HCT116 (cell line): ENCODE measurements at regions not wholly inside any gene's neighbourhood (a gene's known extent, or its start where the extent isn't known, plus 50 kb on each side); places are given as distances from the start of the nearest gene placed in this dataset.

ENCODE experiments used
- CTCF ChIP-seq, 3 experiments: fragments of 200-600 bp in 1 of 3; sonication (generic) in 1 of 3; IDR thresholded peaks in 2 of 3; conservative IDR thresholded peaks in 1 of 3; 2 replicates each; pipeline ENCODE4 v1.5.1; 2012 to 2017; ENCODE audit warnings: low read depth in 2 of 3, low read length in 2 of 3, antibody characterized with exemption in 1 of 3, borderline replicate concordance in 1 of 3, control low read depth in 1 of 3, mild to moderate bottlenecking in 1 of 3, mixed read lengths in 1 of 3, mixed run types in 1 of 3, moderate library complexity in 1 of 3; ENCODE audit not compliant: insufficient read depth in 1 of 3
- EZH2 ChIP-seq: fragments of 200-600 bp; sonication (generic); IDR thresholded peaks from 2 replicates; pipeline ENCODE4 v1.6.1; 2017; ENCODE audit warnings: antibody characterized with exemption, mixed run types
- POLR2A ChIP-seq: IDR thresholded peaks from 2 replicates; pipeline ENCODE4 v1.7.0; 2011; ENCODE audit warnings: borderline replicate concordance; ENCODE audit not compliant: insufficient read depth, insufficient read length; ENCODE audit errors: extremely low read depth
- RAD21 ChIP-seq: IDR thresholded peaks from 2 replicates; pipeline ENCODE4 v1.6.1; 2012; ENCODE audit warnings: low read depth, mild to moderate bottlenecking
- REST ChIP-seq: IDR thresholded peaks from 2 replicates; pipeline ENCODE4 v1.6.1; 2012; ENCODE audit warnings: low read depth

GRCh38 chr11:104529906-104530305, 366.0 kb upstream of the PDGFD start:
- no peak for TF ChIP-seq POLR2A
- TF ChIP-seq EZH2 = no peak
- TF ChIP-seq CTCF (IDR thresholded peaks at IDR 0.05 in 2 of 3, conservative IDR thresholded peaks at IDR 0.05 in 1 of 3; ENCODE audit: borderline replicate concordance in 1 of 3, insufficient read depth in 1 of 3, low read depth in 2 of 3, low read length in 2 of 3) = no peak
- TF ChIP-seq RAD21 = no peak
- no peak for TF ChIP-seq REST
